BLaER1 (cell line): ENCODE measurements at regions not wholly inside any gene's neighbourhood (a gene's known extent, or its start where the extent isn't known, plus 50 kb on each side); places are given as distances from the start of the nearest gene placed in this dataset.
"Not testable (repeated sequence)": the region's sequence is repeated elsewhere in the genome, so short reads cannot be mapped to it uniquely, and the experiment has no call there.

Source experiments
- H3K27ac ChIP-seq: shearing (Covaris generic); formaldehyde crosslinking; 2 replicates; pipeline ENCODE4 v1.8.1; 2022
- H3K27me3 ChIP-seq: shearing (Covaris generic); formaldehyde crosslinking; 2 replicates; pipeline ENCODE4 v1.8.1; 2022
- H3K36me3 ChIP-seq: shearing (Covaris generic); formaldehyde crosslinking; 2 replicates; pipeline ENCODE4 v1.8.1; 2022
- H3K4me1 ChIP-seq: shearing (Covaris generic); formaldehyde crosslinking; 2 replicates; pipeline ENCODE4 v1.8.1; 2022
- H3K4me2 ChIP-seq: shearing (Covaris generic); formaldehyde crosslinking; 2 replicates; pipeline ENCODE4 v1.8.1; 2022
- H3K4me3 ChIP-seq: shearing (Covaris generic); formaldehyde crosslinking; 2 replicates; pipeline ENCODE4 v1.8.1; 2022
- H3K9ac ChIP-seq: shearing (Covaris generic); formaldehyde crosslinking; 2 replicates; pipeline ENCODE4 v1.8.1; 2022
- H3K9me3 ChIP-seq: shearing (Covaris generic); formaldehyde crosslinking; 2 replicates; pipeline ENCODE4 v1.8.1; 2022
- H4K20me1 ChIP-seq: shearing (Covaris generic); formaldehyde crosslinking; 2 replicates; pipeline ENCODE4 v1.8.1; 2022
- Cebpa-rat ChIP-seq: shearing (Covaris generic); IDR thresholded peaks from 2 replicates; pipeline ENCODE4 v1.8.1; 2022

- Histone ChIP-seq H3K4me2 (no peak overlapping the region), H4K20me1 (no peaks in the 10 kb centered on the region), H3K27me3 (no peaks in the 10 kb centered on the region), H3K4me1 (peaks cover 11% of the 10 kb centered on the region), H3K36me3 (no peaks in the 10 kb centered on the region), H3K9me3 (peaks cover under 1% of the 10 kb centered on the region), H3K27ac (no peak overlapping the region), H3K9ac (no peak overlapping the region), H3K4me3 (no peak overlapping the region)
- no peak for TF ChIP-seq Cebpa-rat
These were observed 123.7 kb upstream of the RNF32 start for GRCh38 chr7:156516791-156517378.

DNA sequence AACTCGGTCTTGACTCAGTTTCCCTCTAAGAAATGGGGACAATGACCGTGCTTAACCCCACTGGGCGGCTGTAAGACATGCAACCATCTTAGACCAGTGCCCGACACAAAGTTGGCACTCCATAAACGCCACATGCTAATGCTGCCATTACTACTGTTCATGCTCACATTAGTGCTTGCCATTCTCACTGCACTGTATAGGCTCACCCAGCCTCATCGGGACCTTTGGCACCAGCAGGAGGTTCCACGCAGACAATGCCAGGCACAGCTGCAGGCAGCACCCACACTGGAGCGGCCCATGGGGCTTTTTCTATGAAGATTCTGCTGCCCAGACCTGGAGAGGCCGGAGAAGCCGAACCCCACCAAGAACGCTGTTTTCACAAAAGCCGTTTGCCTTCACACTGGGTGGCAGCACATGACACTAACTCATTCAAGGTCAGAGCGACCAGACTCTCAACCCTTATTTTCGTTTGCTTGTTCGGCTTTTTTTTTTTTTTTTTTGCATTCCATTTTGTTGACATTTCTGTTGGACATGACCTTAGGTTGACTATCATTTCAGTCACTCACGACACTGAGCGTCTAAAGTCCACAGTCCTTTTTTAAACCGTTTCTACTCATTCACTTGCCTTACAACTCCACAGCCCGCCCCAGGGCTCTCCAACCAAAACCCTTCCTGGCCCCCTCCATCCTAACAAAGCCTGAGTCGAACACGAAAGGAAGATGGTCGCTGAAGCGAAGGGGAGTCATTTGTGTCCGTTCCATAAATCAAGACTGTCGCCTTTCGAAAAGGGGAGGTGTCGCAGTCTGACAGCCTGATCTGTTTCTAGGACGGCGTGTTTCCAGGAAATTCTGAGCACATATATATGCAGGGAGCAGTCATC lies 124.4 kb upstream of the RNF32 start:
- Histone ChIP-seq H3K27ac (no peak overlapping the region), H3K4me3 (no peak overlapping the region), H3K27me3 (no peaks in the 10 kb centered on the region), H3K9me3 (peaks cover 8% of the 10 kb centered on the region), H4K20me1 (no peaks in the 10 kb centered on the region), H3K4me1 (peaks cover 11% of the 10 kb centered on the region), H3K4me2 (peak overlapping the region; percentile 46), H3K36me3 (no peaks in the 10 kb centered on the region), H3K9ac (no peak overlapping the region)
- no peak for TF ChIP-seq Cebpa-rat

DNA sequence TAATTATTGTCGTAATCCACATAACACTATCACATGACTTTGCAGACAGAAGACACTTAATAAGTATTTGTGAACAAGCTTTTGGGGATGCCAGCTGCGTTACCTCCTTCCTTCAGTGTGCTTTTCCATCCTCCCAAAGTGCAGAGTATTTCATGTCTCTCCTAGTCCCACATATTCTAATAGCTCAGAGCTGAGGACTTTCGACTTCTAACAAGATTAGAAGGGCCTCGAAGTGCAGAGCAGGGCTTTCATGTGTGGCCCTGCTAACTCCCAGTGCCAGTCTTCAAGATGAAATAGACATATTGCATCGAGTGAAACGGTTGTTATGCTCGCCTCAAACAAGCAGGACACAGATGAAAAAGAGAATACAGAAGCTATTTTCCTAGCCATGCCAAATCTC lies 125.7 kb upstream of the RNF32 start:
- Histone ChIP-seq H3K36me3 (no peaks in the 10 kb centered on the region), H3K9ac (no peak overlapping the region), H3K27me3 (no peaks in the 10 kb centered on the region), H3K9me3 (peaks cover 21% of the 10 kb centered on the region), H4K20me1 (no peaks in the 10 kb centered on the region), H3K27ac (no peak overlapping the region), H3K4me1 (peaks cover 11% of the 10 kb centered on the region), H3K4me3 (no peak overlapping the region), H3K4me2 (peak overlapping the region; percentile 46)
- no peak for TF ChIP-seq Cebpa-rat

DNA sequence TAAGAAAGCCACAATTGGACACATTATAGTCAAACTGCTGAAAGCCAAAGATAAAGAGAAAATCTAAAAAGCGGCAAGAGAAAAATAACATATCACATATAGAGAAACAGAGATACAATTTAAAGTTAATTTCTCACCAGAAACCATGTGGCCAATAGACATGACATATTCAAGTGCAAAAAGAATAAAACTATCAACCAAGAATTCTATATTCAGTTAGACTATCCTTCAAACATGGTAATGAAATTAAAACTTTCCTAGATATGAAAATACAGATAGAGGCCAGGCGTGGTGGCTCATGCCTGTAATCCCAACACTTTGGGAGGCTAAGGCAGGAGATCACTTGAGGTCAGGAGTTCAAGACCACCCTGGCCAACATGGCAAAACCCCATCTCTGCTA lies 129.1 kb upstream of the RNF32 start:
- H3K36me3 ChIP-seq = no peaks in the 10 kb centered on the region
- no peak for TF ChIP-seq Cebpa-rat
- peaks cover 40% of the 10 kb centered on the region for H3K9me3 ChIP-seq
- no peak overlapping the region for H3K27ac ChIP-seq
- H3K4me2 ChIP-seq = no peak overlapping the region
- no peaks in the 10 kb centered on the region for H4K20me1 ChIP-seq
- H3K9ac ChIP-seq = no peak overlapping the region
- H3K4me1 ChIP-seq = peaks cover 11% of the 10 kb centered on the region
- H3K4me3 ChIP-seq = no peak overlapping the region
- H3K27me3 ChIP-seq = no peaks in the 10 kb centered on the region

GRCh38 chr7:156510966-156511365 lies 129.6 kb upstream of the RNF32 start:
- no peak for TF ChIP-seq Cebpa-rat
- H3K36me3 ChIP-seq = no peaks in the 10 kb centered on the region
- H3K4me1 ChIP-seq = peaks cover 11% of the 10 kb centered on the region
- H3K9ac ChIP-seq = no peak overlapping the region
- no peaks in the 10 kb centered on the region for H4K20me1 ChIP-seq
- H3K27ac ChIP-seq = no peak overlapping the region
- H3K4me2 ChIP-seq = no peak overlapping the region
- peaks cover 40% of the 10 kb centered on the region for H3K9me3 ChIP-seq
- H3K4me3 ChIP-seq = no peak overlapping the region
- no peaks in the 10 kb centered on the region for H3K27me3 ChIP-seq

- Histone ChIP-seq H3K4me1 (peaks cover 11% of the 10 kb centered on the region), H3K36me3 (no peaks in the 10 kb centered on the region), H4K20me1 (no peaks in the 10 kb centered on the region), H3K4me2 (no peak overlapping the region), H3K27me3 (no peaks in the 10 kb centered on the region), H3K9ac (no peak overlapping the region), H3K9me3 (peaks cover 40% of the 10 kb centered on the region), H3K4me3 (no peak overlapping the region), H3K27ac (no peak overlapping the region)
- TF ChIP-seq Cebpa-rat = no peak
These were observed 131.4 kb upstream of the RNF32 start for GRCh38 chr7:156509216-156509615.

DNA sequence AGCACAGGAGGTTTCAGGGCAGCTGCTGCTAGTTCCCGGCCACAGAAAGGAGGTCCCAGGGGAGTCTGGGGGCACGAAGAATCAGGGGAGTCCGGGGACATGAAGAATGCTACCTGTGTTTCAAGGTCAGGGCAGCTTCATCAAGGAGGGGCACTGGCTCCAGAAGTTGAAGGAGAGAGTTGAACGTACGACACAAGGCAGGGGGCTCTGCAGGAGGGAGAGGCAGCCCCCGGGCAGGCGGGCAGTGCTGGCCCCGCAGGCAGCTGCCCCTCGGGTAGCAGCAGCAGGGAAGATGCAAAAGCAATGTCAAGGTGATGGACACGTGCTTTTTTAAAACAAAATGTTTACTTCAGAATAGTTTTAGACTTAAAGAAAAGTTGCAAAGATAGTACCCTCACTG lies 134.7 kb upstream of the RNF32 start:
- H3K9ac ChIP-seq = no peak overlapping the region
- H3K4me3 ChIP-seq = no peak overlapping the region
- no peaks in the 10 kb centered on the region for H3K27me3 ChIP-seq
- no peaks in the 10 kb centered on the region for H3K36me3 ChIP-seq
- H3K4me2 ChIP-seq = no peak overlapping the region
- TF ChIP-seq Cebpa-rat = no peak
- H3K27ac ChIP-seq = no peak overlapping the region
- no peaks in the 10 kb centered on the region for H4K20me1 ChIP-seq
- H3K4me1 ChIP-seq = peaks cover 11% of the 10 kb centered on the region
- H3K9me3 ChIP-seq = peaks cover 35% of the 10 kb centered on the region

DNA sequence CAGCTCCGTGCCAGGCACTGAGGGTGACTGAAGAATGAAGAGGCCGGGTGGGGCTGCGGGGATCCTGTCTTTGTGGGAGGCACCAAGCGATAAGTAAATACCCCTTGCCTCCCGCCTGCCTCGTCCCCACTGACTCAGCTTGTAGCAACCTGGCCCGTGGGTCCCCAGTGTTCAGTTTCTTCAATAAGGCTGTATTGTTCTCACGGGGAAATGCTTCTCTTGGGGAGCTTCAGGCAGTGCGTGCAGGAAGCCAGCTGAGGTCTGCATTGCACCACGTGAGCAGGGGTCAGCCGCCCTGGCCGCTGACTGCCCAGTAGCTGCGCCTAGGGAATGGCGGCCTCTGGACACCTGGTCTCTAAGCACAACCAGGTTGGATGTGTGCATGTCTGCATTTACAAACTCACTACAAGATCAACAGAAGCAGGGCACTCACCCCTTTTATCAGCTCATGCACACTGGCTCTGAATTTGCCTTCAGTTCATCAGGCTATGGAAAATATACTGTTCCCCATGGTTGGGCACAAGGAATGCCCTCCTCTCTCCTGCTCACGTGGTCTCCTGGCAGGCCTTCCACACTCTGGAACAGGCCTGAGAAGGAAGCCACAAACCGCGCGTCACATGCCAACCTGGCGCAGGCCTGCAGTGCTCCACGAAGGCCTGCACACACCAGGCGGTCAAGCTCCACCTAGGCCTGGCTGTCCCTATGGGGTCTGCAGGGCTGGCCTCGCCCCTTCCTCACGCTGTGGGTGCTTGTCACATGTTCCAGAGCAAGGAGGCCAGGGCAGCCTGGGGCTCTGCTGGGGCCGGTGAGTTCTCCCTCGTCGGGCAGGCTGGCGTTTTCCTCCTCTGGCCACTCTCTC lies 135.7 kb upstream of the RNF32 start:
- H4K20me1 ChIP-seq = no peaks in the 10 kb centered on the region
- TF ChIP-seq Cebpa-rat = no peak
- peaks cover 32% of the 10 kb centered on the region for H3K9me3 ChIP-seq
- peak overlapping the region; percentile 30 for H3K4me2 ChIP-seq
- peaks cover 11% of the 10 kb centered on the region for H3K4me1 ChIP-seq
- no peak overlapping the region; the same call in 1 of the 2 replicates for H3K27ac ChIP-seq
- H3K27me3 ChIP-seq = no peaks in the 10 kb centered on the region
- H3K4me3 ChIP-seq = no peak overlapping the region
- no peak overlapping the region for H3K9ac ChIP-seq
- no peaks in the 10 kb centered on the region for H3K36me3 ChIP-seq

GRCh38 chr7:156504006-156504405 lies 136.6 kb upstream of the RNF32 start:
- H3K27ac ChIP-seq = no peak overlapping the region
- no peaks in the 10 kb centered on the region for H4K20me1 ChIP-seq
- H3K4me1 ChIP-seq = peaks cover 11% of the 10 kb centered on the region
- H3K4me3 ChIP-seq = no peak overlapping the region
- no peaks in the 10 kb centered on the region for H3K36me3 ChIP-seq
- H3K9ac ChIP-seq = no peak overlapping the region
- no peak overlapping the region for H3K4me2 ChIP-seq
- TF ChIP-seq Cebpa-rat = no peak
- H3K27me3 ChIP-seq = no peaks in the 10 kb centered on the region
- peaks cover 23% of the 10 kb centered on the region for H3K9me3 ChIP-seq

GRCh38 chr7:156503196-156503595 lies 137.4 kb upstream of the RNF32 start:
- Histone ChIP-seq H3K4me2 (no peak overlapping the region), H3K9ac (no peak overlapping the region), H3K4me3 (no peak overlapping the region), H3K27me3 (no peaks in the 10 kb centered on the region), H3K9me3 (peaks cover 16% of the 10 kb centered on the region), H3K4me1 (peaks cover 11% of the 10 kb centered on the region), H4K20me1 (no peaks in the 10 kb centered on the region), H3K36me3 (no peaks in the 10 kb centered on the region), H3K27ac (no peak overlapping the region)
- TF ChIP-seq Cebpa-rat = no peak

DNA sequence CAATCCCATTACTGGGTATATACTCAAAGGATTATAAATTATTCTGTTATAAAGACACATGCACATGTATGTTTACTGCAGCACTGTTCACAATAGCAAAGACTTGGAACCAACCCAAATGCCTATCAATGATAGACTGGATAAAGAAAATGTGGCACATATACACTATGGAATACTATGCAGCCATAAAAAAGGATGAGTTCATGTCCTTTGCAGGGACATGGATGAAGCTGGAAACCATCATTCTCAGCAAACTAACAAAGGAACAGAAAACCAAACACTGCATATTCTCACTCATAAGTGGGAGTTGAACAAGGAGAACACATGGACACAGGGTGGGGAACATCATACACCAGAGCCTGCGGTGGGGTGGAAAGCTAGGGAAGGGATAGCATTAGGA lies 138.8 kb upstream of the RNF32 start:
- H4K20me1 ChIP-seq, H3K36me3 ChIP-seq, H3K9ac ChIP-seq, H3K4me3 ChIP-seq, H3K27ac ChIP-seq, H3K4me2 ChIP-seq, H3K27me3 ChIP-seq: not testable (repeated sequence)
- Histone ChIP-seq H3K9me3 (peaks cover 12% of the 10 kb centered on the region), H3K4me1 (peaks cover 11% of the 10 kb centered on the region)
